ENCODE measurements at regions not wholly inside any gene's neighbourhood (a gene's known extent, or its start where the extent isn't known, plus 50 kb on each side); places are given as distances from the start of the nearest gene placed in this dataset.

DNA sequence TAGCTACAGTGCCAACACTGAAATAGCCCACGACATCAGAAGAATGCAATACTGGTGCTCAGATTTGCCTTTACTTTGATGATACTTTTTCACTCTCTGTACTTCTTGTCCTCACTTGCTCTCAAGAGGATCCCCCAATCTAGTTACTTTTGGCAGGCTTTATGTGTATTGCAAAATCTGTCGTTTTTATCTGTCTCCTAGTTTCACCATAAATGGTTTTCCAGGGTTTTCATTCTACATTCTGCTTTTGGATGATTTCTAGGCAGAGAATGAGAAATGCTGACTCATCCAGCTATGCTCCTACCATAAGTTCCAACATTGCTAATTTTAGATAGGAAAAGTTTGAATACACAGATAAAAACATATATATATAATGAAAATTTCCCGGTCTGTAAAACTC is 659.5 kb upstream of the NRG3 start:
- H3K4me3 ChIP-seq (ENCODE audit: low read depth, low read length) = no peak overlapping the region
- no peak overlapping the region for H3K4ac ChIP-seq (ENCODE audit: low read depth, low read length)
- no peak overlapping the region for H2BK12ac ChIP-seq (ENCODE audit: low read length)
- no peak overlapping the region for H2AFZ ChIP-seq (ENCODE audit: insufficient read depth, low read length, poor library complexity)
- no peak overlapping the region for H3K4me2 ChIP-seq (ENCODE audit: low read length)
- WGBS (ENCODE audit: extremely low coverage, insufficient coverage, insufficient read length) = no CpG with 5 or more reads among the region's 3 CpGs
- H4K91ac ChIP-seq (ENCODE audit: low read depth, low read length) = no peak overlapping the region
- no peak overlapping the region for H4K8ac ChIP-seq (ENCODE audit: low read depth, low read length)
- no peak overlapping the region for H4K12ac ChIP-seq (ENCODE audit: low read depth, low read length)
- H3K9ac ChIP-seq (ENCODE audit: low read length) = no peak overlapping the region
- H3K4me1 ChIP-seq (ENCODE audit: control insufficient read depth in 1 of 2, insufficient read depth in 2 of 2, low read length in 2 of 2) = no peaks in the 10 kb centered on the region
- no peaks in the 10 kb centered on the region for H3K27me3 ChIP-seq (ENCODE audit: insufficient read depth, low read length)
- no peak overlapping the region for H3K18ac ChIP-seq (ENCODE audit: low read length)
- H3K14ac ChIP-seq (ENCODE audit: low read length) = no peak overlapping the region
- no peaks in the 10 kb centered on the region for H3K36me3 ChIP-seq (ENCODE audit: control insufficient read depth in 1 of 2, insufficient read depth in 2 of 2, low read length in 2 of 2)
- H2AK5ac ChIP-seq (ENCODE audit: low read length) = no peak overlapping the region
- H2BK120ac ChIP-seq (ENCODE audit: insufficient read depth, low read length, poor library complexity) = no peak overlapping the region
- H3K9me3 ChIP-seq (ENCODE audit: insufficient read depth, low read depth, low read length) = no peaks in the 10 kb centered on the region
- no peak overlapping the region for H2BK5ac ChIP-seq (ENCODE audit: low read depth, low read length, poor library complexity)
- H3K79me2 ChIP-seq (ENCODE audit: control insufficient read depth, insufficient read depth, low read length, poor library complexity) = no peaks in the 10 kb centered on the region
- no peaks in the 10 kb centered on the region for H3K79me1 ChIP-seq (ENCODE audit: low read length)
- no peak overlapping the region for H3K23ac ChIP-seq (ENCODE audit: low read length)
- no peak overlapping the region for H3K27ac ChIP-seq (ENCODE audit: low read depth, low read length)
- no peak for DNase-seq

DNA sequence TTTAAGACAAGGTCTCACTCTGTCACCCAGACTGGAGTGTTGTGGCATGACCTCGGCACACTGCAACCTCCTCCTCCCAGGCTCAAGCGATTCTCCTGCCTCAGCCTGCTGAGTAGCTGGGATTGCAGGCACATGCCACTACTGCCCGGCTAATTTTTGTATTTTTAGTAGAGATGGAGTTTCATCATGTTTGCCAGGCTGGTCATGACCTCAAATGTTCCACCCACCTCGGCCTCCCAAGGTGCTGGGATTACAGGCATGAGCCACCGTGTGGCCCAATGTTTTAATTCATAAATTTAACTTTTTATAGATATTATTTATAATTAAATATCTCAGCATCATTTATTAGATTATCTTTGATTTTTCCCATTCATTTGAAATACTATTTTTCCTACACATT is 658.0 kb upstream of the NRG3 start:
- DNase-seq = no peak
- H3K23ac ChIP-seq (ENCODE audit: low read length) = no peak overlapping the region
- no peak overlapping the region for H2BK120ac ChIP-seq (ENCODE audit: insufficient read depth, low read length, poor library complexity)
- no peak overlapping the region for H3K4me3 ChIP-seq (ENCODE audit: low read depth, low read length)
- no CpG with 5 or more reads among the region's 5 CpGs for WGBS (ENCODE audit: extremely low coverage, insufficient coverage, insufficient read length)
- H4K12ac ChIP-seq (ENCODE audit: low read depth, low read length) = no peak overlapping the region
- no peak overlapping the region for H4K91ac ChIP-seq (ENCODE audit: low read depth, low read length)
- no peak overlapping the region for H3K4me2 ChIP-seq (ENCODE audit: low read length)
- H3K4me1 ChIP-seq (ENCODE audit: control insufficient read depth in 1 of 2, insufficient read depth in 2 of 2, low read length in 2 of 2) = no peaks in the 10 kb centered on the region
- no peaks in the 10 kb centered on the region for H3K27me3 ChIP-seq (ENCODE audit: insufficient read depth, low read length)
- H2BK5ac ChIP-seq (ENCODE audit: low read depth, low read length, poor library complexity) = no peak overlapping the region
- no peak overlapping the region for H3K9ac ChIP-seq (ENCODE audit: low read length)
- H3K14ac ChIP-seq (ENCODE audit: low read length) = no peak overlapping the region
- no peak overlapping the region for H3K4ac ChIP-seq (ENCODE audit: low read depth, low read length)
- H3K79me2 ChIP-seq (ENCODE audit: control insufficient read depth, insufficient read depth, low read length, poor library complexity) = no peaks in the 10 kb centered on the region
- no peak overlapping the region for H3K27ac ChIP-seq (ENCODE audit: low read depth, low read length)
- H2AK5ac ChIP-seq (ENCODE audit: low read length) = no peak overlapping the region
- H2BK12ac ChIP-seq (ENCODE audit: low read length) = no peak overlapping the region
- H3K18ac ChIP-seq (ENCODE audit: low read length) = no peak overlapping the region
- no peak overlapping the region for H4K8ac ChIP-seq (ENCODE audit: low read depth, low read length)
- no peaks in the 10 kb centered on the region for H3K36me3 ChIP-seq (ENCODE audit: control insufficient read depth in 1 of 2, insufficient read depth in 2 of 2, low read length in 2 of 2)
- no peaks in the 10 kb centered on the region for H3K79me1 ChIP-seq (ENCODE audit: low read length)
- H2AFZ ChIP-seq (ENCODE audit: insufficient read depth, low read length, poor library complexity) = no peak overlapping the region
- H3K9me3 ChIP-seq (ENCODE audit: insufficient read depth, low read depth, low read length) = no peaks in the 10 kb centered on the region

DNA sequence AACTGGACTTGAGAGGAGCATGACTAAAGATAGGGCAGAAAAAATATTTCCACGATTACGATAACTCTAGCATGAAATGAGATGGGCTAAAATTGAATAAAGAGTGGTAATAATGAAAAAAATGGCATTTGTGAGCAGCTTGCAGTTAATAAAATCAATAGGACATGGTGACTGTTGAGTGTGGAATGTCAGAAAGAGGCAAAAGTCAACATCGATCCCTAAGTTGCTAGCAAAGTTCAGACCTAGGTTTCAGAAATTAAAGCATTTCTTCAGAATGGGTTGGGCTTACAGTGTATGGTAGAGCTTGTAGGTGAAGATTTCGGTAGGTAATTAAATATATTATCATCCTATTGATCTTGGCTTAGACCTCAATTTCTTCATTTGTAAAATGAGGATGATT is 656.7 kb upstream of the NRG3 start:
- Histone ChIP-seq H3K4me1 (ENCODE audit: control insufficient read depth in 1 of 2, insufficient read depth in 2 of 2, low read length in 2 of 2) (no peaks in the 10 kb centered on the region), H2BK12ac (ENCODE audit: low read length) (no peak overlapping the region), H3K9me3 (ENCODE audit: insufficient read depth, low read depth, low read length) (no peaks in the 10 kb centered on the region), H2AFZ (ENCODE audit: insufficient read depth, low read length, poor library complexity) (no peak overlapping the region), H3K79me1 (ENCODE audit: low read length) (no peaks in the 10 kb centered on the region), H3K18ac (ENCODE audit: low read length) (no peak overlapping the region), H3K9ac (ENCODE audit: low read length) (no peak overlapping the region), H3K79me2 (ENCODE audit: control insufficient read depth, insufficient read depth, low read length, poor library complexity) (no peaks in the 10 kb centered on the region), H3K27ac (ENCODE audit: low read depth, low read length) (no peak overlapping the region), H2AK5ac (ENCODE audit: low read length) (no peak overlapping the region), H3K23ac (ENCODE audit: low read length) (no peak overlapping the region), H4K8ac (ENCODE audit: low read depth, low read length) (no peak overlapping the region), H2BK5ac (ENCODE audit: low read depth, low read length, poor library complexity) (no peak overlapping the region), H3K4ac (ENCODE audit: low read depth, low read length) (no peak overlapping the region), H3K14ac (ENCODE audit: low read length) (no peak overlapping the region), H3K4me3 (ENCODE audit: low read depth, low read length) (no peak overlapping the region), H4K12ac (ENCODE audit: low read depth, low read length) (no peak overlapping the region), H3K4me2 (ENCODE audit: low read length) (no peak overlapping the region), H3K36me3 (ENCODE audit: control insufficient read depth in 1 of 2, insufficient read depth in 2 of 2, low read length in 2 of 2) (no peaks in the 10 kb centered on the region), H4K91ac (ENCODE audit: low read depth, low read length) (no peak overlapping the region), H2BK120ac (ENCODE audit: insufficient read depth, low read length, poor library complexity) (no peak overlapping the region), H3K27me3 (ENCODE audit: insufficient read depth, low read length) (no peaks in the 10 kb centered on the region)
- WGBS (ENCODE audit: extremely low coverage, insufficient coverage, insufficient read length) = no CpG with 5 or more reads among the region's 4 CpGs
- no peak for DNase-seq

GRCh38 chr10:81219758-81220157 is 655.2 kb upstream of the NRG3 start:
- no peak for DNase-seq
- Histone ChIP-seq H3K4me3 (ENCODE audit: low read depth, low read length) (no peak overlapping the region), H3K27ac (ENCODE audit: low read depth, low read length) (no peak overlapping the region), H3K79me1 (ENCODE audit: low read length) (no peaks in the 10 kb centered on the region), H3K18ac (ENCODE audit: low read length) (no peak overlapping the region), H4K8ac (ENCODE audit: low read depth, low read length) (no peak overlapping the region), H3K4me1 (ENCODE audit: control insufficient read depth in 1 of 2, insufficient read depth in 2 of 2, low read length in 2 of 2) (no peaks in the 10 kb centered on the region), H2AK5ac (ENCODE audit: low read length) (no peak overlapping the region), H4K12ac (ENCODE audit: low read depth, low read length) (no peak overlapping the region), H3K4me2 (ENCODE audit: low read length) (no peak overlapping the region), H2BK120ac (ENCODE audit: insufficient read depth, low read length, poor library complexity) (no peak overlapping the region), H2BK12ac (ENCODE audit: low read length) (no peak overlapping the region), H3K36me3 (ENCODE audit: control insufficient read depth in 1 of 2, insufficient read depth in 2 of 2, low read length in 2 of 2) (no peaks in the 10 kb centered on the region), H3K23ac (ENCODE audit: low read length) (no peak overlapping the region), H3K27me3 (ENCODE audit: insufficient read depth, low read length) (no peaks in the 10 kb centered on the region), H3K79me2 (ENCODE audit: control insufficient read depth, insufficient read depth, low read length, poor library complexity) (no peaks in the 10 kb centered on the region), H3K9me3 (ENCODE audit: insufficient read depth, low read depth, low read length) (no peaks in the 10 kb centered on the region), H3K9ac (ENCODE audit: low read length) (no peak overlapping the region), H3K14ac (ENCODE audit: low read length) (no peak overlapping the region), H2AFZ (ENCODE audit: insufficient read depth, low read length, poor library complexity) (no peak overlapping the region), H4K91ac (ENCODE audit: low read depth, low read length) (no peak overlapping the region), H2BK5ac (ENCODE audit: low read depth, low read length, poor library complexity) (no peak overlapping the region), H3K4ac (ENCODE audit: low read depth, low read length) (no peak overlapping the region)
- WGBS (ENCODE audit: extremely low coverage, insufficient coverage, insufficient read length) = no CpG with 5 or more reads among the region's 1 CpG

Data from trophoblast cell (in vitro differentiated cells and primary cell).